GM12872 (cell line): ENCODE measurements at regions not wholly inside any gene's neighbourhood (a gene's known extent, or its start where the extent isn't known, plus 50 kb on each side); places are given as distances from the start of the nearest gene placed in this dataset.

Source experiments
- CTCF ChIP-seq: IDR thresholded peaks from 3 replicates; pipeline ENCODE4 v1.5.1; 2011; ENCODE audit warnings: low read depth, mild to moderate bottlenecking, low read length, moderate library complexity; ENCODE audit not compliant: insufficient read depth

GRCh38 chr6:137765059-137765458 is 102.0 kb upstream of the TNFAIP3 start:
- no peak for TF ChIP-seq CTCF

- no peak for TF ChIP-seq CTCF
Measured at GRCh38 chr6:137766596-137767370, 100.3 kb upstream of the TNFAIP3 start.

GRCh38 chr6:137767465-137767864 is 99.6 kb upstream of the TNFAIP3 start:
- no peak for TF ChIP-seq CTCF

GRCh38 chr6:137767911-137768690 is 99.0 kb upstream of the TNFAIP3 start:
- no peak for TF ChIP-seq CTCF

GRCh38 chr6:137768935-137769334 is 98.1 kb upstream of the TNFAIP3 start:
- no peak for TF ChIP-seq CTCF

- no peak for TF ChIP-seq CTCF
Measured at GRCh38 chr6:137769797-137770362, 97.2 kb upstream of the TNFAIP3 start.

GRCh38 chr6:137772541-137773250 is 94.4 kb upstream of the TNFAIP3 start:
- no peak for TF ChIP-seq CTCF
